Left ventricle myocardium inferior (tissue), 1 donor: ENCODE measurements at regions not wholly inside any gene's neighbourhood (a gene's known extent, or its start where the extent isn't known, plus 50 kb on each side); places are given as distances from the start of the nearest gene placed in this dataset.

ENCODE experiments used
- DNase-seq: peaks from one replicate; pipeline ENCODE4 v3.0.0-alpha.2; 2020
- H3K27ac ChIP-seq: fragments of 200-600 bp; replicated peaks from 2 replicates; pipeline ENCODE4 v1.8.0; 2021
- H3K27me3 ChIP-seq: fragments of 200-600 bp; 2 replicates; pipeline ENCODE4 v1.8.0; 2021; ENCODE audit warnings: low read depth
- H3K36me3 ChIP-seq: fragments of 200-600 bp; 2 replicates; pipeline ENCODE4 v1.8.0; 2021
- H3K4me1 ChIP-seq: fragments of 200-600 bp; 2 replicates; pipeline ENCODE4 v1.8.0; 2021
- H3K4me3 ChIP-seq: fragments of 200-600 bp; 2 replicates; pipeline ENCODE4 v1.8.0; 2021; ENCODE audit warnings: mild to moderate bottlenecking, moderate library complexity
- H3K9me3 ChIP-seq: fragments of 200-600 bp; replicated peaks from 2 replicates; pipeline ENCODE4 v1.8.0; 2021
- CTCF ChIP-seq: fragments of 200-600 bp; IDR thresholded peaks from 2 replicates; pipeline ENCODE4 v1.8.0; 2021; ENCODE audit warnings: antibody characterized with exemption, mild to moderate bottlenecking, borderline replicate concordance
- intact Hi-C: fragments of 100-400 bp; cut with micrococcal nuclease; formaldehyde crosslinking; loops from one replicate; pipeline ENCODE4 v1.11.0; 2022
- donor health status: DM: no; HTN: yes; CAD: no; lungs with severe emphysema.

GRCh38 chr2:898319-898718 is 52.3 kb upstream of the SNTG2 start:
- H3K27me3 ChIP-seq, result peaks cover 20% of the 10 kb centered on the region
- TF ChIP-seq CTCF, result peak; percentile 18
- intact Hi-C loops, result no loop called here
- no peaks in the 10 kb centered on the region for H3K4me1 ChIP-seq
- H3K27ac ChIP-seq, result no peak overlapping the region
- no peaks in the 10 kb centered on the region for H3K36me3 ChIP-seq
- H3K9me3 ChIP-seq, result peaks cover 47% of the 10 kb centered on the region
- DNase-seq, result no peak
- no peak overlapping the region for H3K4me3 ChIP-seq

- no peak for TF ChIP-seq CTCF
- no peak overlapping the region for H3K27ac ChIP-seq
- DNase-seq, result no peak
- peaks cover 39% of the 10 kb centered on the region for H3K9me3 ChIP-seq
- H3K4me3 ChIP-seq, result no peak overlapping the region
- no peaks in the 10 kb centered on the region for H3K36me3 ChIP-seq
- H3K27me3 ChIP-seq, result peaks cover 22% of the 10 kb centered on the region
- H3K4me1 ChIP-seq, result no peaks in the 10 kb centered on the region
- intact Hi-C loops, result no loop called here
These were observed 53.6 kb upstream of the SNTG2 start for GRCh38 chr2:897091-897490.

- Histone ChIP-seq H3K36me3 (no peaks in the 10 kb centered on the region), H3K27me3 (peaks cover 59% of the 10 kb centered on the region), H3K4me1 (no peaks in the 10 kb centered on the region), H3K27ac (no peak overlapping the region), H3K4me3 (no peak overlapping the region), H3K9me3 (peaks cover 27% of the 10 kb centered on the region)
- TF ChIP-seq CTCF, result no peak
- no peak for DNase-seq
- intact Hi-C loops, result no loop called here
These were observed 57.3 kb upstream of the SNTG2 start for GRCh38 chr2:893311-893710.

GRCh38 chr2:892892-893291 is 57.8 kb upstream of the SNTG2 start:
- Histone ChIP-seq H3K27ac (no peak overlapping the region), H3K36me3 (no peaks in the 10 kb centered on the region), H3K4me1 (no peaks in the 10 kb centered on the region), H3K9me3 (peaks cover 27% of the 10 kb centered on the region), H3K27me3 (peaks cover 63% of the 10 kb centered on the region), H3K4me3 (no peak overlapping the region)
- intact Hi-C loops, result no loop called here
- no peak for TF ChIP-seq CTCF
- no peak for DNase-seq

- H3K27ac ChIP-seq, result no peak overlapping the region
- no peak for DNase-seq
- peaks cover 68% of the 10 kb centered on the region for H3K27me3 ChIP-seq
- H3K9me3 ChIP-seq, result peaks cover 27% of the 10 kb centered on the region
- intact Hi-C loops, result no loop called here
- no peaks in the 10 kb centered on the region for H3K4me1 ChIP-seq
- TF ChIP-seq CTCF, result no peak
- no peaks in the 10 kb centered on the region for H3K36me3 ChIP-seq
- H3K4me3 ChIP-seq, result no peak overlapping the region
These were observed 58.2 kb upstream of the SNTG2 start for GRCh38 chr2:892401-892800.

GRCh38 chr2:891734-892133 is 58.9 kb upstream of the SNTG2 start:
- Histone ChIP-seq H3K27ac (no peak overlapping the region), H3K36me3 (no peaks in the 10 kb centered on the region), H3K9me3 (peaks cover 20% of the 10 kb centered on the region), H3K4me3 (no peak overlapping the region), H3K4me1 (no peaks in the 10 kb centered on the region), H3K27me3 (peaks cover 75% of the 10 kb centered on the region)
- intact Hi-C loops, result no loop called here
- no peak for DNase-seq
- no peak for TF ChIP-seq CTCF
